Right cardiac atrium (tissue), 5 donors: ENCODE measurements at regions not wholly inside any gene's neighbourhood (a gene's known extent, or its start where the extent isn't known, plus 50 kb on each side); places are given as distances from the start of the nearest gene placed in this dataset.

Experiments
- ATAC-seq, 2 donors: fragments of 200-7000 bp; cut with Tn5 transposase; one replicate each; pipeline versions ENCODE4 v1.8.0 to v1.9.1; 2020; ENCODE audit warnings: moderate library complexity in 2 of 2, mild to moderate bottlenecking in 1 of 2
- DNase-seq, 3 donors: peaks; one replicate each; pipeline ENCODE4 v3.0.0-alpha.2; 2020
- H3K27ac ChIP-seq: one replicate; pipeline ENCODE4 v1.5.1; 2013; ENCODE audit warnings: mild to moderate bottlenecking, low read length, control low read depth, moderate library complexity
- H3K27me3 ChIP-seq: one replicate; pipeline ENCODE4 v1.6.1; 2013; ENCODE audit not compliant: control insufficient read depth, insufficient read depth
- H3K4me1 ChIP-seq: one replicate; pipeline ENCODE4 v1.6.1; 2013; ENCODE audit warnings: low read length; ENCODE audit not compliant: control insufficient read depth, insufficient read depth
- H3K4me3 ChIP-seq: one replicate; pipeline ENCODE4 v1.5.1; 2013; ENCODE audit warnings: low read length, control low read depth
- H3K9me3 ChIP-seq: one replicate; pipeline ENCODE4 v1.6.1; 2013; ENCODE audit warnings: low read length; ENCODE audit not compliant: control insufficient read depth
- WGBS: extraction: QIAGEN DNeasy Blood & Tissue Kit; methylation state at CpG from one replicate; pipeline ENCODE4 v1.1.7; 2013; 5-methylcytosine and 5-hydroxymethylcytosine counted together
- intact Hi-C, 4 donors: fragments of 100-400 bp; cut with DNase I; formaldehyde crosslinking; loops; one replicate each; pipeline versions ENCODE4 v1.11.0 to v1.14.0; 2022 to 2023
- donor health status: healthy with polysubstance abuse.
- donor health status: DM: no; HTN: yes; CAD: no.
- donor health status: DM: no; HTN: no; CAD: no.
- donor health status: DM: no; HTN: yes; CAD: no; lungs with severe emphysema.
- donor health status: DM: yes; HTN: yes; CAD: no.

DNA sequence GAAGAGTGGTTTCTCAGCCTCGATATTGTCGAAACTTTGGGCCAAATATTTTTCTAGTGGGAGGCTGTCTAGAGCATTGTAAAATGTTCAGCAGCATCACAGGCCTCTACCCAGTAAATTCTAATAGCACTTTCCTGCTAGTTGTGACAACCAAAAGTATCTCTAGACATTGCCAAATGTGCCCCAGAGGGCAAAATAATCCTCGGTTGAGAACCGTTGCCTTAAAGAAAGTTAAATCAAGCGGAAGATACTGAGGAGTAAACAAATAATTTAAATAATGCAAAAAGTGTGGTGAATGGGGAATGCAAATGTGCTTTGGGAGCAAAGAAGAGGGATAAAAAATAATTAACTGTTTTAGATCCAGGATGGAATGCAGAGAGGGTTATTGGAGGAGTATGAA lies 106.4 kb upstream of the ASCC3 start:
- no peaks in the 10 kb centered on the region for H3K9me3 ChIP-seq
- H3K4me1 ChIP-seq = no peaks in the 10 kb centered on the region
- no peak overlapping the region for H3K4me3 ChIP-seq
- ATAC-seq = no peak
- 76% methylated on average over 5 of the region's 5 CpGs for WGBS
- DNase-seq = no peak
- no peak overlapping the region for H3K27ac ChIP-seq
- intact Hi-C loops = no loop called here
- no peaks in the 10 kb centered on the region for H3K27me3 ChIP-seq

DNA sequence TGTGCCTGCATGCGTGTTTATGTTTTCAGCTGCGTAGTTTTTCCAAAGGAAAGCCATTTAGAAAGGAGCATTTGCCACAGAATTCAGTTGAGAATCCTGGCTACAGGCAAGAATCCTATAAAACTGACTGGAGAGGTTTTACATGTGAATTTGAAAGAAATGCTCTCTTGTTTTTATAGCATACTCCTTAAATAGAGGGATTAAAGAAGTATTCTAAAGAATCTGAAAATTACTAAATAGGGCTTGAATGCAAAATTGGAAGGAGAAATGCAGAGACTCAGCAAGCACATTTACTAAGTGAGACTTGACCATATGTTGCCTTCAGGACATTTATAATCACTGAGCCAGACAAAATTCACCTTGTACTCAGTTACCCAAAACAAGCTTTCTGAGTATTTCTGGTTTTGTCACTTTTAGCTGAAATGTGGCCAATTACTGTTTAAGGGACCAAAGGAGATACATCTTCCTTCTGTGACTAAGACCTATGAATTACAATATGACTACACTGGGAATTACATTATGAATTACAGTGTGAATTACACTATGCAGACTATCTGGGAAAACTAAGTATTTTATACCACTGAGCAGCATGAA lies 107.4 kb upstream of the ASCC3 start:
- DNase-seq (no peak), ATAC-seq (no peak)
- H3K4me1 ChIP-seq = no peaks in the 10 kb centered on the region
- no peak overlapping the region for H3K27ac ChIP-seq
- H3K27me3 ChIP-seq = no peaks in the 10 kb centered on the region
- intact Hi-C loops = no loop called here
- 86% methylated on average over 2 of the region's 2 CpGs for WGBS
- H3K4me3 ChIP-seq = no peak overlapping the region
- no peaks in the 10 kb centered on the region for H3K9me3 ChIP-seq

DNA sequence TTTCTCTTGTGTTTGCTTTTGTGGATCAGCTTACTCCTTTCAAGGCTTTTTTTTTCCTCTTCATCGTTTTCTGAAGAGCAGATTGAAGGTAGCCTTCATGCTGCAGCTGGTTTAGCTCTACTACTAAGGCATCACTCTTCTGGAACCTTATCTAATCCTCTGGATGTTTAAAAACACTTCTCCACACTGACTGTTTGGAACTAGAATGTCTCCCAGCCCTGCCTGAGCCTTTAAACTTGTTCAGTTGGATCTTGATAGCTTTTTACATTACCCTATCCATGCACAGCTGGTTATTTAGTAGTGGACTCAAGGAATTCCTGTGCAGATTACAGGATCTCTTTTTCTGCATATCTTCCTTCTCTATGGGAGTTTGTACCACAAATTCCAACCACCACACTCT lies 108.9 kb upstream of the ASCC3 start:
- DNase-seq (no peak), ATAC-seq (no peak)
- Histone ChIP-seq H3K27ac (no peak overlapping the region), H3K9me3 (no peaks in the 10 kb centered on the region), H3K4me1 (peaks cover 1% of the 10 kb centered on the region), H3K27me3 (no peaks in the 10 kb centered on the region), H3K4me3 (no peak overlapping the region)
- intact Hi-C loops = no loop called here
- 14% methylated on average over 1 of the region's 1 CpG for WGBS

DNA sequence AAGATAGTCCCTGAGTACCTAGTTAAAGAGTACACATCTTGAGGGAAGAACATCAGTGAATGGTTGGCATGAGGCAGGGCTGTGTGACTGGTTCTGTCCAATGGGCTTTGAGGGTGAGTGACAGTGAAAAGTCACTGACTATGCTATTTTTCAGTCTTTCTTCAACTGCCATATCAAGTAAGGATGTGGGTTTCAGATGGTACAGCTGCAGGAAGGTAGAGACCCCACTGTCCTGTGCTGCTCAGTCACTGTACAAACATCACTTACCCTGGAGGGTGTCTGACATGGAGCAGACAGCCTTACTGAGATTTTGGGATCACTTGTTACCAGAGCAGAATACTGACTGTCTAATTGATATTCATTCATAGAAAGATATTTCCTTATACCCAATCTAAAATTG lies 115.3 kb upstream of the ASCC3 start:
- Histone ChIP-seq H3K4me3 (no peak overlapping the region), H3K27ac (no peak overlapping the region), H3K9me3 (no peaks in the 10 kb centered on the region), H3K27me3 (no peaks in the 10 kb centered on the region), H3K4me1 (peaks cover 1% of the 10 kb centered on the region)
- ATAC-seq = no peak
- DNase-seq = no peak
- intact Hi-C loops = no loop called here

DNA sequence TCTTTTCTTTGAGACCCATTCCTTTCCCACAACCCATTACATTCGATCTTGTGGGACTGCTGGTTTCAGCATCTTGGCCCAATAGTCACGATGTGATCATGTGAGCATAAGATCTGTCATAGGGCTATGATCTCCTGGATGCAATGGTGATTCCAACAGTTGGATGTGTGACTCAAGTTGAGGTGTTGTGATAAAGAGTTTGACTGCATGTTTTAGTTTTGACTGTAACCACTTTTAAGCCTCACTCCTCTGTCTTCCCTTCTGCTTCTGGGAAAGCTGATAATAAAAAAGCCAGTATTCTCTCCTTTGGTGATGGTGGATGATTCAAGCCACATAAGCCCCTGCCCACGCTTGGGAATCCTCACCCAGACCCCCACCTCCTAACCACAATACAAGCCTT lies 117.0 kb upstream of the ASCC3 start:
- H3K4me1 ChIP-seq = peaks cover 1% of the 10 kb centered on the region
- WGBS = 66% methylated on average over 3 of the region's 3 CpGs
- H3K9me3 ChIP-seq = no peaks in the 10 kb centered on the region
- H3K27me3 ChIP-seq = no peaks in the 10 kb centered on the region
- ATAC-seq (no peak), DNase-seq (no peak)
- H3K27ac ChIP-seq = no peak overlapping the region
- H3K4me3 ChIP-seq = no peak overlapping the region
- intact Hi-C loops = no loop called here

DNA sequence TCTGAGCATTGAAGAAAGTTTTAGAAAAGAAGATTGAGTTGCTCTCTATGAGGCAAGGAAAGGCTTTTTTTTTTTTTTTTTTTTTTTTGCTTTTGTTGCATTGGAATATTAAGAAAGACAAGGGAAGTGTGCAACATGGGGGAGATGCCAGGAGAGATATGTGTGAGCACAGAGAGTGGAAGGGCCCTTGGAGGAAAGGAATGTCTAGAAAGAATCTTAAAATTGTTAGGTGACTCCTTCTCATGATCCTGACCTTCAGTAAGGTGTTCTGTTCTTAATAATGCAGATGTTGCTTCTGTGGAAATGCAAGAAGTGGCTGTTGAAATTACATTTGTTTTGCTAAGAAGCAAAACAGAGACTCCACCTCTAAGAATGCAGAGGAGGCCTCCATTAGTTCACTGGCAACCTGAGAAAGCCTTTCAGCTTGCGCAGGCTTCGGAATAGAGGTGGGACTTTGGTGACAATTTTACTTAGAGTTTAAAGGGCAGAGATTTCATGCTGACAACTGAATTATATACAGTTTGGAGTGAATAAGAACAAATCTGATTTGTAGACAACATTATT lies 118.0 kb upstream of the ASCC3 start:
- ATAC-seq = no peak
- Histone ChIP-seq H3K4me1 (peaks cover 1% of the 10 kb centered on the region), H3K27me3 (no peaks in the 10 kb centered on the region), H3K4me3 (no peak overlapping the region), H3K9me3 (no peaks in the 10 kb centered on the region), H3K27ac (no peak overlapping the region)
- no peak for DNase-seq
- intact Hi-C loops = no loop called here
- WGBS = 68% methylated on average over 2 of the region's 2 CpGs

DNA sequence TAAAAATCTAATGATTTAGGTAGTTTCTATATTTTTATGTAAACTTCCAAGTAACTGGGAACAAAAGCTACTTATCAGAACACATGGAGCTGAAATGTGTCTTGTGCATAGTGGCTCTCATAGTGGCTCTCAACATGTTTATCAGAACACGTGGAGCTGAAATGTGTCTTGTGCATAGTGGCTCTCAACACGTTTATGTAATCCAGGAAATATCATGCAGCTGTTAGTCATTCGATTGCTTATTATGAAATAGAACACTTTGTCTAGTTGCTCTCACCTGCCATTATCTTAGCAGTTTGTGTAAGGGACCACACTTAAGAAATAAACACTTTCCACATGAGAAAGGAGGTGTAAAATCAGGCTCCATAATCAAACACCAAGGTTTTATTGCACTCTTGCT lies 119.2 kb upstream of the ASCC3 start:
- Histone ChIP-seq H3K4me3 (no peak overlapping the region), H3K27me3 (no peaks in the 10 kb centered on the region), H3K9me3 (no peaks in the 10 kb centered on the region), H3K27ac (no peak overlapping the region), H3K4me1 (no peaks in the 10 kb centered on the region)
- no peak for ATAC-seq
- WGBS = 21% methylated on average over 3 of the region's 3 CpGs
- no peak for DNase-seq
- intact Hi-C loops = no loop called here

DNA sequence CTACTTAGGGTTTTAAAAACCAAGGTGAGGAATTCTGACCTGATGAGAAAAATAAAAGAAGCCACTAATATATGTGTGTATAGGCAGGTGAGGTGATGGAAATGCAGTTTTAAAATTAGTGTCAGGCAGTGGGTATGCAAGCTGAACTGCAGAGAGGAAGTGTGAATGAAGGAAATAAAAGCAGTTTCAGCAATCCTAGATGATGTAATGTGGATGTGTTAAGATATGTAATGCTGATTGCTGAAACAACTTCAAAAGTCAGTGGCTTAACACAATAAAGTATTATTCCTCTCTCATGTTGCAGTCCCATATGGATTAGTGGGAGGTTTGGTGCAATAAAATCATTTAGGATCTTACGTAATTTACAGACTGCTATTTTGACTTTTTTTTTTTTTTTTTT lies 119.9 kb upstream of the ASCC3 start:
- Histone ChIP-seq H3K4me1 (no peaks in the 10 kb centered on the region), H3K4me3 (no peak overlapping the region), H3K9me3 (no peaks in the 10 kb centered on the region), H3K27ac (no peak overlapping the region), H3K27me3 (no peaks in the 10 kb centered on the region)
- no peak for ATAC-seq
- DNase-seq = no peak
- WGBS = 53% methylated on average over 1 of the region's 1 CpG
- intact Hi-C loops = no loop called here

DNA sequence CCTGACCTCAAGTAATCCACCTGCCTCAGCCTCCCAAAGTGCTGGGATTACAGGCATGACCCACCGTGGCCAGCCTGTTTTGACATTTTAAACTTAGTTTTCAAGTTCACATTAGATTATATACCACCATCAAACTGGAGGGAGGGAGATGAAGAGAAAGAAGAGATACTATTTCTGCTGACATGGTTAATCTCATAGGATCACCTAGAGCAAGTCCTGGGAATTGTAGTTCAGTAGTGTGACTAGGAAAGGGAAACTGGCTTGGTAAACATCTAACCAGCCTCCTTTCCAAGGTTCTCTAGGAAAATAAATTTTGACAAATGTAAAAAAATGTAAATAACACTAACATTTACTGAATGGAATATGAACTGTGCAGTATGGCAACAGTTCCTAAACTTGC lies 120.5 kb upstream of the ASCC3 start:
- WGBS = 78% methylated on average over 1 of the region's 1 CpG
- H3K27me3 ChIP-seq = no peaks in the 10 kb centered on the region
- intact Hi-C loops = no loop called here

DNA sequence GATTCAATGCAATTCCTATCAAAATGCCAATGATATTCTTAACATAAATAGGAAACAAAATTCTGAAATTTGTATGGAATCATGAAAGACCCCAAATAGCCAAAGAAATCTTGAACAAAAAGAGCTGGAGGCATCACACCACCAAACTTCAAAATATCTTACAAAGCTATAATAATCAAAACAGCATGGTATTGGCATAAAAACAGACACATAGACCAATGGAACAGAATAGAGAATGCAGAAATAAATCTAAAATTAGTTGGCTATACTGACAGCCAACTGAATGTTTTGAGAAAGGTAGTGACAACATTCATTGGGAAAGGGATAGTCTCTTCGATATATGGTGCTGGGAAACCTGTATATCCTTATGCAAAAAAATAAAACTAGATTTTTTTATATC lies 121.9 kb upstream of the ASCC3 start:
- ATAC-seq = no peak
- intact Hi-C loops = no loop called here
- Histone ChIP-seq H3K27me3 (no peaks in the 10 kb centered on the region), H3K4me3 (no peak overlapping the region), H3K27ac (no peak overlapping the region), H3K4me1 (no peaks in the 10 kb centered on the region), H3K9me3 (no peaks in the 10 kb centered on the region)
- 88% methylated on average over 1 of the region's 1 CpG for WGBS
- DNase-seq = no peak

More for the DNA sequence above, 120.5 kb upstream of the ASCC3 start:
- DNase-seq (no peak), ATAC-seq (no peak)
- no peak overlapping the region for H3K4me3 ChIP-seq
- no peak overlapping the region for H3K27ac ChIP-seq
- no peaks in the 10 kb centered on the region for H3K4me1 ChIP-seq
- H3K9me3 ChIP-seq = no peaks in the 10 kb centered on the region

DNA sequence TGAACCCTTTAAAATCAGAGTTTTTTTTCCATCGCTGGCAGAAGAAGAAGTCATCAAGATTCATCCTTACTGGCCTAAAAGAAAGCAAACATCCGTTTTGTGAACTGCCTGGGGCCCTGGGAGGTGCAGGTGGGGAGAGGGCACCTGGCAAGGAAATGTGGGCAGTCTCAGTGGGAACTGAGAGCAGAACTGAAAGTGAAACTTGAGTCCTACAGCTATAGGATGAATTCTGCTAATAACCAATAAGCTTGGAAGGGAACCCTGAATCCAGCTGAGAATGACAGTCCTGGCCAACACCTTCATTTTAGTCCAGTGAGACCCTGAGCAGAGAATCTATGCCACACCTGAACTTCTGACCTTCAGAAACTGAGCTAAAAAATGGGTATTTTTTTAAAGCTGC lies 130.1 kb upstream of the ASCC3 start:
- ATAC-seq (no peak), DNase-seq (no peak)
- no peaks in the 10 kb centered on the region for H3K9me3 ChIP-seq
- intact Hi-C loops = no loop called here
- H3K4me1 ChIP-seq = no peaks in the 10 kb centered on the region
- H3K4me3 ChIP-seq = no peak overlapping the region
- no peaks in the 10 kb centered on the region for H3K27me3 ChIP-seq
- H3K27ac ChIP-seq = no peak overlapping the region
- 57% methylated on average over 2 of the region's 2 CpGs for WGBS

DNA sequence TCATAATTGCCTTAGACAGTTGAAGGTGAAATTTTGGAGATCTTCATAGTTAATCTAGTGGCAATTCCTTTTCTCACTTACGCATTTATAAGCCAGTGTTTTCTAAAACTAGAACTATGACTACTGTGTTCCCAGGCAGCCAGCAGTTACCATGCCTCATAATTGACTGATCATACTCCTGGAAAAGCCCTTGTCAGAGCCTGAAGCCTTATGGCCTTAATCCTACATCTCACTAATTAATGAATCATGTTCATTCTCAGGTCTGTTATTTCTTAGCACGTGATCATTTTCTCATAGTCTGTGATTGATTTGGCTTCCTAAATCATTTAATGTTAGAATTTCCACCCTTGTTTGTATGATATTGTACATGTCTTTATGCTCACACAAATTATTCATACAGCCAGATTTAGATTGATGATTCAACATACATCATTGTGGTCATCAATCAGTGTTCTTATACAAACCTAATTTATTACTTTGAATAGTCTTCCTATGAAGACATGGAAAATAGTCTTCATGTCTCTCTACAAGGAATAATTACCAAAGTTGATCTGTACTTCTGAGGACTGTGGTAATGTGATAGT lies 132.6 kb upstream of the ASCC3 start:
- Histone ChIP-seq H3K4me1 (no peaks in the 10 kb centered on the region), H3K27me3 (no peaks in the 10 kb centered on the region), H3K27ac (no peak overlapping the region), H3K9me3 (no peaks in the 10 kb centered on the region), H3K4me3 (no peak overlapping the region)
- intact Hi-C loops = no loop called here
- 87% methylated on average over 2 of the region's 2 CpGs for WGBS
- DNase-seq (no peak), ATAC-seq (no peak)
